Hepatocyte (in vitro differentiated cells): ENCODE measurements at regions not wholly inside any gene's neighbourhood (a gene's known extent, or its start where the extent isn't known, plus 50 kb on each side); places are given as distances from the start of the nearest gene placed in this dataset.

Experiments used
- CTCF ChIP-seq: fragments of 200-600 bp; sonication (generic); IDR thresholded peaks from 2 replicates; pipeline ENCODE4 v1.5.1; 2016; ENCODE audit warnings: antibody characterized with exemption, mild to moderate bottlenecking; ENCODE audit not compliant: poor library complexity
- EZH2 ChIP-seq: fragments of 200-600 bp; sonication (generic); IDR thresholded peaks from 2 replicates; pipeline ENCODE4 v1.6.1; 2016; ENCODE audit warnings: antibody characterized with exemption, mild to moderate bottlenecking, borderline replicate concordance
- EZH2phosphoT487 ChIP-seq: fragments of 200-600 bp; sonication (generic); IDR thresholded peaks from one replicate; pipeline ENCODE4 v1.6.1; 2018; ENCODE audit warnings: antibody characterized with exemption, mild to moderate bottlenecking, low read depth, moderate library complexity; ENCODE audit not compliant: unreplicated experiment, severe bottlenecking

GRCh38 chr2:18501729-18502128 is 58.7 kb downstream of the RDH14 start:
- TF ChIP-seq EZH2phosphoT487 (no peak), CTCF (no peak), EZH2 (no peak)
